ENCODE measurements at regions not wholly inside any gene's neighbourhood (a gene's known extent, or its start where the extent isn't known, plus 50 kb on each side); places are given as distances from the start of the nearest gene placed in this dataset.

- DNase-seq: no peak
Measured at GRCh38 chr5:62692946-62693713, 114.5 kb downstream of the LRRC70 start.

DNA sequence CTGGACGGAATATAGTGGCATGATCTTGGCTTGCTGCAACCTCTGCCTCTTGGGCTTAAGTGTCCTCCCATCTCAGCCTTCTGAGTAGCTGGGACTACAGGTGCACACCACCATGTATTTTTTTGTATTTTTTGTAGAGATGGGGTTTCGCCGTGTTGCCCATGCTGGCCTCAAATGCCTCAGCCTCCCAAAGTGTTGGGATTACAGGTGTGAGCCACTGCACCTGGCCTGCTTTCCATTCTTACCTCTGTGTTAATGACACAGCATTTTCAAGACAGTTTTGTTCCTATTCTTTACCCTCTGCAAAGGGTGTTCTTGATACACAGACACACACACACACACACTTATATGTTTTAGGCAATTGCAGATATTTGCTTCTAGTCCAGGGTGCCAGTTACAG is 113.3 kb downstream of the LRRC70 start:
- no peak for DNase-seq

DNA sequence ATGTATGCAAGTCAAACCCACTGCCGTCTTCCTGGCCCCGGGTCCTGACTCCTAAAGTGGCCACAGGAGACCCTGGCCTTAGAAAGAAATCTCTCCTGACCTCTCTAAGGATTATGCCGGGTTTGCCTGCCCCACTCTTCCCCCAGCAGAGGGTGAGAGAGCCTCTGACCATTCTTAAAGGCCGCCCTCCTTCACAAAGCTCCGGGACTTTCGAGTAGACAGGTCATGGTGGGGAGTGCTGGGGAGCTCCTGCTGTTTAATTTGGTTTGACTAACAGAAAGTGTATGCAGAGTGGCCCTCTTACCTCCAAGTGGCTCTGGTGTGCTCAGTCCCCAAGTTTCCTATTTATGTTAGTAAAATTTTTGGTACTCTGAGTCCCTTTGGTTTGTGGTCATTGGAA is 111.8 kb downstream of the LRRC70 start:
- no peak for DNase-seq

DNA sequence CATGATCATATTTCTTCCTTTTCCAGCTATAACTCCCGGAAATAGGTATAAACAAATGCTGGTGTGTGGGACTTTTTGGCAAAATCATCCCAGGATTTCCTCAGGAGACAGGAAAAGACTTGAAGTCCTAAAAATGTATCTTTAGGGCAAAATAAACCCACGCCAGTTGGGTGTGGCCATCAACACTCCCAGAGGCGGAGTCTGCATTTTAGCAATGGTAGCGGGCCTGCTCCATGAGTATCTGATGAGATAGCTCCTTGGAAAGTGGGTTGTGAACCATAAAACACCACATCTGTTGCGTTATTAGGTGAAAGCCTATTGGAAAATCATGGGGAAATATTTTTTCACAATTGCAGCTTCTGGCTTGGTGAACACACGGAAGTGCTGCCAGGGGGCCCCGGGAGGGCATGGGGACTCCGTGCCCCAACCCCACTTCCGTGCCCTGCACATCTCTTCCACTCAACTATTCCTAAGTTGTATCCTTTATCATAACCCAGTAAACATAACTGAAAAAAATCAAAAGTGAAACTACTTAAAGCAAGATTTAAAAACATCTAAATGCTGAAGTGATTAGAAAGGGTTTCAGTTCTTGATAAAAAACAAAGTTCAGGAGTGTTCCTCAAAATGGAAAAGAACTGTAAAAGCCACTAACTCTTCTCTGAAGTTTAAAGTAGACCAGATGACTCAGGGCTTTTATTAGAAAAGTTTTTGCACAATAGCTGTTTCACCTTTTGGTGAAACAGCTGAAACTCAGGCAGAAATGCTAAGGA is 111.2 kb downstream of the LRRC70 start:
- DNase-seq: no peak

- DNase-seq: no peak
Measured at GRCh38 chr5:62686692-62687091, 108.1 kb downstream of the LRRC70 start.

GRCh38 chr5:62685221-62685620 is 106.6 kb downstream of the LRRC70 start:
- no peak for DNase-seq

- DNase-seq: no peak
Measured at GRCh38 chr5:62684310-62684709, 105.7 kb downstream of the LRRC70 start.

DNA sequence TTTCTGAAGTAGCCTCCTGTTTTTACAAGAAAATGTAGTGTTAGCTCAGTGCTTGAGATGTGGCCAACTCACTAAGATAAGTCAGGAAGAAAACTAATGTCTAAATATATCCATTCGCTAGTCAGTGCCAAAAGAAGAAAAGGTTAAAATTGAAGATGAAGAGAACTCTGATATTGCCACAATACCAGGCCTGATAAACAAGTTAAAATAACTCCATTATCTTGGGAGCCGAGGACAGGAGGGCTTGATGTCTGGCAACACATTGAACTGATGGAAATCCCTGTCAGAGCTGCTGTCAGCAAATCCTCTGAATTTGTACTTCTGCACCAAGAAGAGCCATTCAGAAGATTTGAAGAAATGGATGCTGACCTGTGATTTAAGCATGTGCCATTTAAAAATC is 103.4 kb downstream of the LRRC70 start:
- no peak for DNase-seq

DNA sequence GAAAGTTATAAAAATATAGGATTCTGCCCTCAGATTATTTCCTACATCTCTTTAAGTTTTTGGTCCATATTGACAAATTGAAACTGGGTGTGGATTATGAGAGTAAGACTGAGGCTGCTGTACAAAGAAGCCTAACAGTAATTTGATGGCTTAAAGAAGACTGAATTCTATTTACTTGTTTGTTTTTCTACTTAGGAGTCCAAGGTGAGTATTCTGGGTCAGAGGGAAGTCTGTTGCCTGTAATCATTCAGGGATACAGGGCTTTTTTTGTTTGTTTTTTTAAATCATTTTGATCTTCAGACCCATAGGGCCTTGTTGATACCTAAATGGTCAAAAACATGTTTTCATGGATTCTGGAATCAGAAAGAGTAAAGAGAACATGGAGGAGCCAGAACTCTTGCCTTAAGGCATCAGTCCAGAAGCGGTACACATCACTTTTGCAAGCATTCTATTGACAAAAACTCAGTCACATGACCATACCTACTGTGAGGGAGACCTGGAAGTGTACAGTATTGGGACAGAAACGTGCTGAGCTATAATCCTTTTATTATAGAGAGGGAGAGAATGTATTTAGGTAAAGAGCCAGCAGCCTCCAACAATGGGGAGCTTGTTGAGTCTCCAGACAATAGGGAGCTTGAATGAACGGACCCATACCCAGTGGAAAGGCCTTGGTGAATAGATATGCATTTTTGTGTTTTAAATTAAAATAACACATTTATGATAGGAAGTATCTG is 102.7 kb downstream of the LRRC70 start:
- no peak for DNase-seq

DNA sequence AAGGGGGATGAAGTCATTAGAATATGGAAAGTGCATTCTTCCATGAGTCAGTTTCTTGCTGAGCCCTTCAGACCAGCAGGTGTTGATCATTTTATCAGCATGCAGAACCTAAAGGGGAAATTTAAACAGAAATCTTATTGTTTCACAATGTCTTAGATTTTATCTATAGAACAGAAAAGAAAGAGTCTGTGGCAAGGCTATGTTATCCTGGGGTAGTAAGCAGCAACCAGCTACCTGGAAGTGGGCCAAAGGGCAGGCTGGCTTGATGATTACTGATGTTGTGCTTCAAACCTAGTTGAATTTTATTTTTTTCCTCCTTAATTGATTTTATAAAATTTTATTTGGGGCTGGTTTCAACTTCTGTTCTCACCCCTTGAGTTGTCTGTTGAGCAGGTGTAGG is 101.5 kb downstream of the LRRC70 start:
- no peak for DNase-seq

All from CD4-positive, alpha-beta T cell treated with Interleukin-1 beta for 1 hour (primary cell).